HG03066 (cell line): ENCODE measurements at regions not wholly inside any gene's neighbourhood (a gene's known extent, or its start where the extent isn't known, plus 50 kb on each side); places are given as distances from the start of the nearest gene placed in this dataset.
A peak's percentile ranks its signal among the peaks of the same experiment; 100 is the strongest.

Experiments
- ATAC-seq: cut with Tn5 transposase; IDR thresholded peaks from one replicate; pipeline ENCODE4 v1.9.1; 2021; ENCODE audit warnings: low read depth; ENCODE audit not compliant: unreplicated experiment

DNA sequence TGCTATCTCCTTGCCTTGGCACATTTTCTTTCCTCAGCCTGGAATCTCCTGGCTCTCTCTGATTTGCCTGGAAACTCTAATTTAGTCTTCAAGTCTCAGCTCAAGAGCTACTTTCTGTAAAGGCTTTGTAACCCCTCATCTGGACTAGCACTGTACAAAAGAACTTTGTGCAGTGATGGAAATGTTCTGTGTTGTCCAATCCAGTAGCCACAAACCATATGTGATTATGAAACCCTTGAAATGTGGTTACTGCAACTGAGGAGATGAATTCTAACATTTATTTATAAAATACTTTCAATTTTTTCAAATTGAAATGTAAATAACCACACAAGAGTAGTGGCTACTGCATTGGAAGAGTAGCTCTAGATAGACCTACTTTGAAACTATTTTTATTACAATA lies 66.6 kb upstream of the HS3ST1 start:
- ATAC-seq: no peak

DNA sequence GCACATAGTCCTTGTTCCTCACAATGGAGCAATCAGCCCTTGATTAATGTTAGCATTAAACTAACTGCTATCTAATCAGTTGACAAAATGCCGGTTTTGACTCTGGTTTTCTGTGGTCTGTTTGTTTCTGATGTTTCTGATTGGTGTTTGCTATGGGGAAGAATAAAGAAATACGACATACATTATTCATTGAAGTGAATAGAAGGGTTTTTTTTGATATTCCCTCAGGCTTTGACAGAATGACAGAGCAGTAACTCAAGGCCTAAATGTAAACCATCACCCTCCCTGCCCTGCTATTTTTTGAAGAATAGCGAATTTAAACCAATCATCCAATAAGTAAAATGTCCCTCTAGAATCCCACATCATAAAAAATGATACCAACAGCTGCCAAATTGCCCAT lies 65.5 kb upstream of the HS3ST1 start:
- no peak for ATAC-seq

- no peak for ATAC-seq
Measured at GRCh38 chr4:11489453-11490083, 60.9 kb upstream of the HS3ST1 start.

- ATAC-seq: no peak
Measured at GRCh38 chr4:11488657-11489452, 60.2 kb upstream of the HS3ST1 start.

GRCh38 chr4:11487868-11488544 lies 59.3 kb upstream of the HS3ST1 start:
- no peak for ATAC-seq

DNA sequence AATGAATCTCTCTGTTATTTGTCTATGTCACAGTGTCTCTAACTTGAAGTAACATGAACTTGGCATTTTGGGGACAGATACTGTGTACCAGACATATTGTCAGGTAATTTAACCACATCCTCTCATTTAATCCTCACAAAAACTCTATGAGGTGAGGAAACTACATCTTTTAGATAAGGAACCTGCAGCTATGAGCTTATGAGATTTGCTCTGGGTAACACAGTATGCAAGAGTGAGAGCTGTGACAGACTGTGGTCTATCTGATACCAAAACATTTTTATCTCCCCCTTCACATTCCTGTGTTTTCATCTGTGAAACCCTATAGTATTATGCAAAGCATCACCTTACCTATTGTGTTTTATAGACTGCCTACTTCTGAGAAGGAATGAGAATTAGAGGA lies 58.4 kb upstream of the HS3ST1 start:
- no peak for ATAC-seq

DNA sequence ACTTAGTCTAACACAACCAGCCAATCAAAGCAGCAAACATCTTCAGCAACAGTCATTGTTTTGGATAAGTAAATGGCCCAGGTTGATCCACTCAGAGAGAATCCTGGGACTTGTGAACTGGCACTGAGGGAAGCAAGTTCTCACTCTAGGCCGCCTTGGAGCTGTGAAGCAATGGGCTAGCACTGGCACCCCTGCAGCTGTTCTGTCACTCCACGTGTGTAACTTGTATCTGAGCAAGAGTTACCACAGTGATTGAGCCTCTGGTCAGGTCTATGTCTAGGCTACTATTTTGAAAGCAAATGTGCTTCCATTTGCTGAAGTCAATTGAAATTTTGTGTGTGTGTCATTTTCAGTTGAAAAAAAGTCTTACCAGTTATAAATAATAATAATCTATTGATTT lies 57.2 kb upstream of the HS3ST1 start:
- no peak for ATAC-seq

DNA sequence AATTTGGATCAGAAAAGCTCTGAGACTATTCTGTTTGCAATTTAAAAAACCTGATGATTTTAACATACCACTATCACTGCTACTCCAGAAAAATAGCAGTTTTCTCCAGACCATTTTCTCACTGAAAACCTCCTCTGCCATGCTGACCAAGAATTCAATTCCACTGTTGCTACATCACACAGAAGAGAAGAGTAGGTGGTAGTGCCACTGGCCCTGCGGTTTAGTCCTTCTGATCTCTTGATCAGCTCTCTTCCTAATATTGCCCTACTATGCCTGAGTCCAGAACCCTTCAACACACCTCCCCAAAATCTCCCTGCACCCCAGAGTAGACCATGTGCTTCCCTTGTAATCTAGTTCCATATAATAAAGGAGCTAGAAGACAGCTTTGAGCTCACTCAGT lies 55.8 kb upstream of the HS3ST1 start:
- no peak for ATAC-seq

- ATAC-seq: no peak
Measured at GRCh38 chr4:11483046-11483445, 54.4 kb upstream of the HS3ST1 start.

GRCh38 chr4:11480683-11481082 lies 52.0 kb upstream of the HS3ST1 start:
- ATAC-seq: peak; percentile 87
